HG02870 (cell line): ENCODE measurements at regions not wholly inside any gene's neighbourhood (a gene's known extent, or its start where the extent isn't known, plus 50 kb on each side); places are given as distances from the start of the nearest gene placed in this dataset.

Experiments used
- ATAC-seq: cut with Tn5 transposase; IDR thresholded peaks from one replicate; pipeline ENCODE4 v1.9.1; 2021; ENCODE audit warnings: mild to moderate bottlenecking, moderate library complexity; ENCODE audit not compliant: unreplicated experiment

GRCh38 chr2:7452110-7452876 is 535.1 kb downstream of the RNF144A start:
- ATAC-seq: no peak

- no peak for ATAC-seq
Observed at GRCh38 chr2:7454592-7454991, 537.4 kb downstream of the RNF144A start.

GRCh38 chr2:7456762-7457161 is 539.5 kb downstream of the RNF144A start:
- ATAC-seq: no peak

GRCh38 chr2:7458066-7458465 is 540.9 kb downstream of the RNF144A start:
- no peak for ATAC-seq

- ATAC-seq: no peak
Observed at GRCh38 chr2:7467782-7468447, 550.7 kb downstream of the RNF144A start.

- ATAC-seq: no peak
Observed at GRCh38 chr2:7468448-7468828, 551.2 kb downstream of the RNF144A start.

- ATAC-seq: no peak
Observed at GRCh38 chr2:7468955-7469354, 551.7 kb downstream of the RNF144A start.

GRCh38 chr2:7471185-7471584 is 554.0 kb downstream of the RNF144A start:
- no peak for ATAC-seq

- ATAC-seq: no peak
Observed at GRCh38 chr2:7472465-7472864, 555.3 kb downstream of the RNF144A start.

- ATAC-seq: no peak
Observed at GRCh38 chr2:7473135-7473771, 556.0 kb downstream of the RNF144A start.

- ATAC-seq: no peak
Observed at GRCh38 chr2:7476371-7476770, 559.2 kb downstream of the RNF144A start.

- no peak for ATAC-seq
Observed at GRCh38 chr2:7479603-7480002, 562.4 kb downstream of the RNF144A start.

GRCh38 chr2:7480431-7480830 is 563.2 kb downstream of the RNF144A start:
- no peak for ATAC-seq

- ATAC-seq: no peak
Observed at GRCh38 chr2:7490672-7491071, 573.5 kb downstream of the RNF144A start.

- ATAC-seq: no peak
Observed at GRCh38 chr2:7492719-7493118, 575.5 kb downstream of the RNF144A start.

GRCh38 chr2:7497178-7497577 is 580.0 kb downstream of the RNF144A start:
- ATAC-seq: no peak

- no peak for ATAC-seq
Observed at GRCh38 chr2:7499018-7499417, 581.8 kb downstream of the RNF144A start.

GRCh38 chr2:7502336-7502735 is 585.1 kb downstream of the RNF144A start:
- no peak for ATAC-seq

GRCh38 chr2:7508296-7508943 is 591.2 kb downstream of the RNF144A start:
- ATAC-seq: no peak

GRCh38 chr2:7510353-7510752 is 593.1 kb downstream of the RNF144A start:
- no peak for ATAC-seq

GRCh38 chr2:7513834-7514233 is 596.6 kb downstream of the RNF144A start:
- ATAC-seq: no peak

- ATAC-seq: no peak
Observed at GRCh38 chr2:7515327-7515726, 598.1 kb downstream of the RNF144A start.
